SK-N-SH (cell line): ENCODE measurements at regions not wholly inside any gene's neighbourhood (a gene's known extent, or its start where the extent isn't known, plus 50 kb on each side); places are given as distances from the start of the nearest gene placed in this dataset.

Source experiments
- CHD2 ChIP-seq: fragments of 150-350 bp; IDR thresholded peaks from 2 replicates; pipeline ENCODE4 v1.6.1; 2018; ENCODE audit warnings: low read length; ENCODE audit not compliant: partially characterized antibody
- EP300 ChIP-seq, 2 experiments: IDR thresholded peaks; 2 replicates each; pipeline versions ENCODE4 v1.4.0 to v1.6.1; 2012; ENCODE audit warnings: borderline replicate concordance in 1 of 2, low read depth in 1 of 2, low read length in 1 of 2
- EZH2phosphoT487 ChIP-seq: fragments of 200-600 bp; sonication (generic); IDR thresholded peaks from 2 replicates; pipeline ENCODE4 v1.6.1; 2017; ENCODE audit warnings: low read depth, mixed run types, mild to moderate bottlenecking, antibody characterized with exemption, moderate library complexity, borderline replicate concordance
- FOSL2 ChIP-seq: IDR thresholded peaks from 2 replicates; pipeline ENCODE4 v1.4.0; 2012; ENCODE audit warnings: low read depth, mild to moderate bottlenecking, moderate library complexity, borderline replicate concordance
- RCOR1 ChIP-seq: fragments of 150-350 bp; IDR thresholded peaks from 2 replicates; pipeline ENCODE4 v1.6.1; 2017; ENCODE audit warnings: antibody characterized with exemption, low read length
- RFX5 ChIP-seq: IDR thresholded peaks from 2 replicates; pipeline ENCODE4 v1.6.1; 2012; ENCODE audit warnings: mild to moderate bottlenecking, improper control_type of control experiment, low read length
- RXRA ChIP-seq: IDR thresholded peaks from 2 replicates; pipeline ENCODE4 v1.4.0; 2012; ENCODE audit warnings: low read depth, mild to moderate bottlenecking, borderline replicate concordance
- SIN3A ChIP-seq: IDR thresholded peaks from 2 replicates; pipeline ENCODE4 v1.6.1; 2012; ENCODE audit warnings: low read depth, mild to moderate bottlenecking, low read length, moderate library complexity, borderline replicate concordance
- TAF1 ChIP-seq: IDR thresholded peaks from 2 replicates; pipeline ENCODE4 v1.6.1; 2012; ENCODE audit warnings: low read depth, mild to moderate bottlenecking, low read length, moderate library complexity, borderline replicate concordance
- TCF12 ChIP-seq: IDR thresholded peaks from 2 replicates; pipeline ENCODE4 v1.4.0; 2012
- TF ChIP-seq, protein P1 (sequence below): fragments of 200-600 bp; sonication (generic); IDR thresholded peaks from 2 replicates; pipeline ENCODE4 v1.6.1; 2017; ENCODE audit warnings: antibody characterized with exemption, mild to moderate bottlenecking, moderate library complexity

GRCh38 chr2:181196401-181196800, 216.0 kb downstream of the UBE2E3 start:
- TF ChIP-seq RFX5 (no peak), EZH2phosphoT487 (no peak), TAF1 (no peak), CHD2 (no peak), EP300 (IDR thresholded peaks at IDR 0.05; ENCODE audit: borderline replicate concordance in 1 of 2, low read depth in 1 of 2, low read length in 1 of 2) (no peak), RXRA (no peak), SIN3A (no peak), TCF12 (no peak), RCOR1 (no peak), FOSL2 (no peak)
- TF ChIP-seq, protein P1, sequence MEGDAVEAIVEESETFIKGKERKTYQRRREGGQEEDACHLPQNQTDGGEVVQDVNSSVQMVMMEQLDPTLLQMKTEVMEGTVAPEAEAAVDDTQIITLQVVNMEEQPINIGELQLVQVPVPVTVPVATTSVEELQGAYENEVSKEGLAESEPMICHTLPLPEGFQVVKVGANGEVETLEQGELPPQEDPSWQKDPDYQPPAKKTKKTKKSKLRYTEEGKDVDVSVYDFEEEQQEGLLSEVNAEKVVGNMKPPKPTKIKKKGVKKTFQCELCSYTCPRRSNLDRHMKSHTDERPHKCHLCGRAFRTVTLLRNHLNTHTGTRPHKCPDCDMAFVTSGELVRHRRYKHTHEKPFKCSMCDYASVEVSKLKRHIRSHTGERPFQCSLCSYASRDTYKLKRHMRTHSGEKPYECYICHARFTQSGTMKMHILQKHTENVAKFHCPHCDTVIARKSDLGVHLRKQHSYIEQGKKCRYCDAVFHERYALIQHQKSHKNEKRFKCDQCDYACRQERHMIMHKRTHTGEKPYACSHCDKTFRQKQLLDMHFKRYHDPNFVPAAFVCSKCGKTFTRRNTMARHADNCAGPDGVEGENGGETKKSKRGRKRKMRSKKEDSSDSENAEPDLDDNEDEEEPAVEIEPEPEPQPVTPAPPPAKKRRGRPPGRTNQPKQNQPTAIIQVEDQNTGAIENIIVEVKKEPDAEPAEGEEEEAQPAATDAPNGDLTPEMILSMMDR, result no peak
